A549 (cell line): ENCODE measurements at regions not wholly inside any gene's neighbourhood (a gene's known extent, or its start where the extent isn't known, plus 50 kb on each side); places are given as distances from the start of the nearest gene placed in this dataset.

ENCODE experiments used
- ATAC-seq, 2 experiments: fragments of 200-7000 bp in 1 of 2; fragments of >200 bp in 1 of 2; cut with Nextera tagmentation in 1 of 2; cut with Tn5 transposase in 1 of 2; 3 replicates each; pipeline versions ENCODE4 v1.8.0 to v1.9.1; 2018 to 2020; ENCODE audit warnings: mild to moderate bottlenecking in 1 of 2, moderate library complexity in 1 of 2
- CTCF ChIA-PET: fragments of 300-600 bp; sonication (Branson Sonifier 250); formaldehyde crosslinking; extraction: SDS; loops from one replicate; lab custom pipeline; 2021; ENCODE audit warnings: antibody characterized with exemption, inconsistent platforms; lab: Yijun Ruan, JAX
- POLR2A ChIA-PET: fragments of 350-600 bp; formaldehyde crosslinking; extraction: SDS; loops from one replicate; lab custom pipeline; 2021; ENCODE audit warnings: antibody characterized with exemption, inconsistent platforms; lab: Yijun Ruan, JAX
- DNase-seq, 2 experiments: peaks; one replicate each; pipeline versions ENCODE4 v3.0.0 to v3.0.0-alpha.2; 2011 to 2016; ENCODE audit warnings: low read depth in 1 of 2, low spot score in 1 of 2
- FAIRE-seq: peaks from 2 replicates; lab custom pipeline; 2011; peaks lifted over from hg19 to GRCh38; lab: Jason Lieb, UNC
- H3K27ac ChIP-seq, 2 experiments: fragments of >200 bp; sonication (Bioruptor Twin); formaldehyde crosslinking; 3 replicates each; pipeline ENCODE4 v1.5.1; 2016 to 2017
- H3K4me1 ChIP-seq: fragments of >200 bp; sonication (Bioruptor Twin); formaldehyde crosslinking; 3 replicates; pipeline ENCODE4 v1.6.1; 2016
- H3K4me2 ChIP-seq: fragments of >200 bp; sonication (Bioruptor Twin); formaldehyde crosslinking; 3 replicates; pipeline ENCODE4 v1.6.1; 2016
- H3K4me3 ChIP-seq: fragments of >200 bp; sonication (Bioruptor Twin); formaldehyde crosslinking; 3 replicates; pipeline ENCODE4 v1.5.1; 2016
- H3K9me3 ChIP-seq: fragments of >200 bp; sonication (Bioruptor Twin); formaldehyde crosslinking; 3 replicates; pipeline ENCODE4 v1.6.1; 2016
- ATOH8 ChIP-seq: fragments of 250-450 bp; sonication (Bioruptor Pico); IDR thresholded peaks from 2 replicates; pipeline ENCODE4 v1.5.0; 2020; ENCODE audit warnings: low read depth, mild to moderate bottlenecking, moderate library complexity
- BCL3 ChIP-seq: fragments of >200 bp; sonication (Bioruptor Twin); formaldehyde crosslinking; IDR thresholded peaks from 3 replicates; pipeline ENCODE4 v1.6.1; 2016
- BHLHE40 ChIP-seq: IDR thresholded peaks from 2 replicates; pipeline ENCODE4 v1.6.1; 2012; ENCODE audit warnings: low read depth, low read length, inconsistent platforms
- CBX8 ChIP-seq: fragments of 200-600 bp; sonication (generic); IDR thresholded peaks from 2 replicates; pipeline ENCODE4 v1.6.1; 2016
- CHD2 ChIP-seq: fragments of 150-350 bp; IDR thresholded peaks from 2 replicates; pipeline ENCODE4 v1.6.1; 2014; ENCODE audit warnings: low read length; ENCODE audit not compliant: partially characterized antibody
- CHD4 ChIP-seq: fragments of 200-600 bp; sonication (generic); IDR thresholded peaks from 2 replicates; pipeline ENCODE4 v1.6.1; 2016; ENCODE audit warnings: antibody characterized with exemption, mild to moderate bottlenecking, borderline replicate concordance
- CTCF ChIP-seq: fragments of >200 bp; sonication (Bioruptor Twin); formaldehyde crosslinking; IDR thresholded peaks from 3 replicates; pipeline ENCODE4 v1.5.1; 2016
- FOSL2 ChIP-seq, 2 experiments: fragments of 450-650 bp in 1 of 2; fragments of >200 bp in 1 of 2; sonication (Bioruptor Twin) in 1 of 2; formaldehyde crosslinking; IDR thresholded peaks; 2 replicates each; pipeline versions ENCODE4 v1.5.0 to v1.6.1; 2016 to 2020; ENCODE audit warnings: mild to moderate bottlenecking in 1 of 2, moderate library complexity in 1 of 2
- FOXS1 ChIP-seq: fragments of 250-450 bp; sonication (Bioruptor Pico); IDR thresholded peaks from 2 replicates; pipeline ENCODE4 v1.5.0; 2020; ENCODE audit warnings: mild to moderate bottlenecking, moderate library complexity
- GATA3 ChIP-seq: IDR thresholded peaks from 2 replicates; pipeline ENCODE4 v1.6.1; 2012; ENCODE audit warnings: borderline replicate concordance
- HES2 ChIP-seq: fragments of >200 bp; sonication (Bioruptor Twin); formaldehyde crosslinking; IDR thresholded peaks from 2 replicates; pipeline ENCODE4 v1.6.1; 2016
- HEYL ChIP-seq: fragments of 250-450 bp; sonication (Bioruptor Pico); IDR thresholded peaks from 2 replicates; pipeline ENCODE4 v1.8.0; 2021; ENCODE audit warnings: mild to moderate bottlenecking, moderate library complexity
- HOXB13 ChIP-seq: fragments of 250-450 bp; sonication (Bioruptor Pico); IDR thresholded peaks from 2 replicates; pipeline ENCODE4 v1.5.0; 2020; ENCODE audit warnings: low read depth, mild to moderate bottlenecking, moderate library complexity
- JUNB ChIP-seq: fragments of >200 bp; sonication (Bioruptor Twin); formaldehyde crosslinking; IDR thresholded peaks from 2 replicates; pipeline ENCODE4 v1.6.1; 2016
- KDM1A ChIP-seq: fragments of 200-600 bp; sonication (generic); IDR thresholded peaks from 2 replicates; pipeline ENCODE4 v1.6.1; 2016; ENCODE audit warnings: low read depth, mild to moderate bottlenecking
- MAX ChIP-seq: IDR thresholded peaks from 2 replicates; pipeline ENCODE4 v1.6.1; 2012
- MYC ChIP-seq: IDR thresholded peaks from 2 replicates; pipeline ENCODE4 v1.6.1; 2012; ENCODE audit warnings: mild to moderate bottlenecking, inconsistent platforms, low read length, improper control_type of control experiment, borderline replicate concordance
- PHF8 ChIP-seq: fragments of 200-600 bp; sonication (generic); IDR thresholded peaks from 2 replicates; pipeline ENCODE4 v1.6.1; 2016; ENCODE audit warnings: low read depth, mild to moderate bottlenecking, antibody characterized with exemption, moderate library complexity, borderline replicate concordance
- REST ChIP-seq: fragments of 200-600 bp; sonication (generic); IDR thresholded peaks from 2 replicates; pipeline ENCODE4 v1.6.1; 2016; ENCODE audit warnings: antibody characterized with exemption, mild to moderate bottlenecking, moderate library complexity
- RFX5 ChIP-seq: fragments of 450-650 bp; IDR thresholded peaks from 2 replicates; pipeline ENCODE4 v1.7.1; 2014; ENCODE audit warnings: antibody characterized with exemption, mild to moderate bottlenecking, moderate library complexity
- RNF2 ChIP-seq: fragments of 200-600 bp; sonication (generic); IDR thresholded peaks from 2 replicates; pipeline ENCODE4 v1.6.1; 2016; ENCODE audit warnings: low read depth, mild to moderate bottlenecking, antibody characterized with exemption, moderate library complexity, borderline replicate concordance
- SMC3 ChIP-seq: fragments of >200 bp; sonication (Bioruptor Twin); formaldehyde crosslinking; IDR thresholded peaks from 3 replicates; pipeline ENCODE4 v1.6.1; 2018; ENCODE audit warnings: inconsistent platforms
- ZFP36 ChIP-seq: fragments of 450-650 bp; IDR thresholded peaks from 2 replicates; pipeline ENCODE4 v1.6.1; 2014; ENCODE audit warnings: borderline replicate concordance; ENCODE audit not compliant: partially characterized antibody
- WGBS: methylation state at CpG from one replicate; pipeline ENCODE4 v1.1.6; 2017; ENCODE audit errors: missing lambda C conversion rate; 5-methylcytosine and 5-hydroxymethylcytosine counted together

- Histone ChIP-seq H3K4me1 (peaks cover 10% of the 10 kb centered on the region), H3K27ac (no peak overlapping the region), H3K9me3 (no peaks in the 10 kb centered on the region), H3K4me3 (no peak overlapping the region), H3K4me2 (no peak overlapping the region)
- WGBS: 97% methylated on average over 11 of the region's 20 CpGs
- FAIRE-seq: no peak
- ChIA-PET POLR2A (no interaction called here), CTCF (no interaction called here)
- no peak for DNase-seq
- no peak for ATAC-seq
- TF ChIP-seq HOXB13 (CRISPR knock-in tag): no peak
- TF ChIP-seq ZFP36: no peak
- no peak for TF ChIP-seq CHD4
- TF ChIP-seq HES2: no peak
- no peak for TF ChIP-seq FOSL2 (IDR thresholded peaks at IDR 0.05)
- TF ChIP-seq FOSL2 (CRISPR knock-in tag; IDR thresholded peaks at IDR 0.05): no peak
- TF ChIP-seq CHD2: no peak
- TF ChIP-seq BCL3: no peak
- TF ChIP-seq GATA3: no peak
- TF ChIP-seq RFX5: no peak
- no peak for TF ChIP-seq RNF2
- TF ChIP-seq ATOH8 (CRISPR knock-in tag): no peak
- TF ChIP-seq REST: no peak
Observed at GRCh38 chr21:36239585-36239984, 80.4 kb upstream of the MORC3 start.

GRCh38 chr21:36241717-36242116 lies 78.3 kb upstream of the MORC3 start:
- 84% methylated on average over 3 of the region's 3 CpGs for WGBS
- CTCF ChIA-PET: no interaction called here
- ATAC-seq (no peak), DNase-seq (no peak), FAIRE-seq (no peak)
- H3K9me3 ChIP-seq: no peaks in the 10 kb centered on the region
- H3K27ac ChIP-seq: no peak overlapping the region
- no peak overlapping the region for H3K4me2 ChIP-seq
- POLR2A ChIA-PET: no interaction called here
- TF ChIP-seq CHD2 (no peak), CTCF (no peak), CBX8 (no peak), SMC3 (no peak)
- no peak overlapping the region for H3K4me3 ChIP-seq
- no peaks in the 10 kb centered on the region for H3K4me1 ChIP-seq

GRCh38 chr21:36245115-36245514 lies 74.9 kb upstream of the MORC3 start:
- Histone ChIP-seq H3K27ac (no peak overlapping the region), H3K9me3 (no peaks in the 10 kb centered on the region), H3K4me2 (no peak overlapping the region), H3K4me1 (no peaks in the 10 kb centered on the region), H3K4me3 (no peak overlapping the region)
- ATAC-seq (no peak), FAIRE-seq (no peak), DNase-seq (no peak)
- 91% methylated on average over 19 of the region's 24 CpGs for WGBS
- POLR2A ChIA-PET: no interaction called here
- no peak for TF ChIP-seq FOXS1 (CRISPR knock-in tag)
- TF ChIP-seq CHD2: no peak
- no peak for TF ChIP-seq MAX
- no peak for TF ChIP-seq BHLHE40
- no peak for TF ChIP-seq PHF8
- TF ChIP-seq MYC: no peak
- TF ChIP-seq HEYL (CRISPR knock-in tag): no peak
- TF ChIP-seq KDM1A: no peak
- no peak for TF ChIP-seq JUNB
- CTCF ChIA-PET: interaction anchor here (0.8 to 2.5 kb wide), 4 partner anchors 11 to 35 kb away, joined by 4 to 6 read pairs (median 4); no protein-coding TSS in a partner anchor
